Dedifferentiated amniotic fluid mesenchymal stem cell (primary cell): ENCODE measurements at regions not wholly inside any gene's neighbourhood (a gene's known extent, or its start where the extent isn't known, plus 50 kb on each side); places are given as distances from the start of the nearest gene placed in this dataset.
A peak's percentile ranks its signal among the peaks of the same experiment; 100 is the strongest.
"Not testable (repeated sequence)": the region's sequence is repeated elsewhere in the genome, so short reads cannot be mapped to it uniquely, and the experiment has no call there.

Experiments used
- DNase-seq: peaks from one replicate; pipeline ENCODE4 v3.0.0-alpha.2; 2016; ENCODE audit errors: extremely low spot score

DNA sequence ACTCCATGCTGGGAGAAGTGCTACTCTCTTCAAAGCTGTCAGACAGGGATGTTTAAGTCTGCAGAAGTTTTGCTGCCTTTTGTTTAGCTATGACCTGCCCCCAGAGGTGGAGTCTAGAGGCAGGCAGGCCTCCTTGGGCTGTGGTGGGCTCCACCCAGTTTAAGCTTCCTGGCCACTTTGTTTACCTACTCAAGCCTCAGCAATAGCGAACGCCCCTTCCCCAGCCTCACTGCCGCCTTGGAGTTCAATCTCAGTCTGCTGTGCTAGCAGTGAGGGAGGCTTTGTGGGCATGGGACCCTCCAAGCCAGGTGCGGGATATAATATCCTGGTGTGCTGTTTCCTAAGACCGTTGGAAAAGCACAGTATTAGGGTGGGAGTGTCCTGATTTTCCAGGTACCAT, 715.9 kb downstream of the IPMK start:
- not testable (repeated sequence) for DNase-seq

- no peak for DNase-seq
Measured at GRCh38 chr10:57535306-57535705, 732.4 kb downstream of the IPMK start.

DNA sequence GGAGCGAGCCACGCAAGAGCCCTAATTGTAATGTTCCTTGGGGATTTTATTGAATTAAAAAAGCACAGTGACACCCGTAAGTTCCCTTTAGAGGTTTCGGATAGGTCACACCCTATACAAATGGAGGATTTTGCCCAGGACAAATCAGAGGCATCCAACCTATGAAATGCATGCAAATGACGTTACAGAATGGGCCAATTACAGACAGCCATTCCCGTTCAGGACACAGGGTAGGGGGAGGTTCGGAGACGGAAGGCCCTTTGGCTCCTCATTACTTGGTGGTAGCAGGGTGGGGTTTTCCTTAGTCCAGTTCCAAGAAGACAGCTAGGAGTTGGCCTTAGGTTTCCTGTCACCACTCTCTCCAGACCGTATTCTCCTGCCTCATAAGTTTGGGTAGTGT, 754.1 kb downstream of the IPMK start:
- no peak for DNase-seq

GRCh38 chr10:57507788-57508187, 759.9 kb downstream of the IPMK start:
- no peak for DNase-seq

GRCh38 chr10:57506414-57507094, 761.1 kb downstream of the IPMK start:
- no peak for DNase-seq

GRCh38 chr10:57494486-57494885, 773.2 kb downstream of the IPMK start:
- no peak for DNase-seq

GRCh38 chr10:57482259-57482658, 785.4 kb downstream of the IPMK start:
- no peak for DNase-seq

- no peak for DNase-seq
Measured at GRCh38 chr10:57472823-57473619, 794.7 kb downstream of the IPMK start.

DNA sequence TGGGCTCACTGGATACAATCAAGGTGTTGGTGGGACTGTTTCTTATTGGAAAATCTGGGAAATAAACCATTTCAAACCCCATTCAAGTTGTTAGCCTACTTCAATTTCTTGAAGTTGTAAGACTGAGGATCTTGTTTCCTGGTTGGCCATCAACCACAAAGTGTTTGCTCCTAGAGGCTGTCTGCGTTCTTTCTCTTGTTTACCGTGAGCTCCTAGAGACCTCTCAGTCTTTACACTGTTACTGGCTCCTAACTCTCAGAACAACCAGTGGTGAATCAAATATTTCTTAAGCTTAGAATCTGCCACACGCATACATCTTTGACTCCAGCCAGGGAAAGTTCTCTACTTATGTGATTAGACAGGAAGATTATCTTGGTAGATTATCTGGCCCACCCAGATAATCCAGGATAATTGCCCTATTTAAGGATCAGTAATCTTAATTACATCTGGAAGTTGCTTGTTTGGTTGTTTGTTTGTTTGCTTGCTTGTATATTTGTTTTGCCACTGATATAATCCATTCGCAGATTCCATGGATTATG, 798.7 kb downstream of the IPMK start:
- no peak for DNase-seq

DNA sequence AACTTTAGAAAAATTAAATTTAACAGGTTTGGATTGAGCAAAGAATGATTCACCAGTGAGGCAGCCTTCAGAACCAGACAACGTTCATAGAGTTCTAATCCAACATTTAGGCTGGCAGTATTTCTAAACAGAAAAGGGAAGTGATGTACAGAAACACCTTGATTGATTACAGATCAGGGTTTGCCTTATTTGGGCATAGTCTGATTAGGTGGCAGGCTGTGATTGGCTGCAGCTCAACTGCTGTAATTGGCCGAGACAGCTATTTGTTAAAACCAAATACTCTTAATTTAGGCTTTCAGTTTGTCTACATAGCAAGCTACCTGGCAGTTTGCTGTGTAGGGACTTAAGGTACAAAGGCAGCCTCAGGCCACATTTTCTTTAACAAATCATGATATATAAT, 802.5 kb downstream of the IPMK start:
- DNase-seq = no peak

- no peak for DNase-seq
Measured at GRCh38 chr10:57460540-57460939, 807.2 kb downstream of the IPMK start.

DNA sequence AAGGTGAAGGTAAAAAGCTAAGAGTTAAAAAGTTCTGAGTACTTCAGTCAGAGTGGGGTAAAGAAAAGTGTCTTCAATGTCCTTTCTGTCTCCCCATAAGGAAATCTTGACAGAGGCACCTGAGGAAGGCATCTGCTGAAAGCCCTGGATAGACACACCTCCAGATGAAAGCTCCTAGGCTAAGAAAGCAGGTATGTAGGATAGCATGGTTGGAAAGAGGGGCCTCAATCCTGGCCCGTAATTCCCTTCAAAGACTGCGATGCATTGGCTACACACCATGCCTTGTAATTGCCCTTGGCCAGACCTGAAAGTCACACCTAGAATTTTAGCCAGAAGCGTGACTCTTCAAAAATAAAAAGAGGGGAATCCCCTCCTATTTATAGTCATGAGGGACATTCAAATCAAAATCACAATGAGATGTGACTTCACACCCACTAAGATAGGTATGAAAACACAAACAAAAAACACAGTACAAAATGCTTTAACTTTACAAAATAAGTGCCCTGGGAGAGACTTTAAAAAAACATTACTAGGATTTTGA, 809.7 kb downstream of the IPMK start:
- DNase-seq = no peak

DNA sequence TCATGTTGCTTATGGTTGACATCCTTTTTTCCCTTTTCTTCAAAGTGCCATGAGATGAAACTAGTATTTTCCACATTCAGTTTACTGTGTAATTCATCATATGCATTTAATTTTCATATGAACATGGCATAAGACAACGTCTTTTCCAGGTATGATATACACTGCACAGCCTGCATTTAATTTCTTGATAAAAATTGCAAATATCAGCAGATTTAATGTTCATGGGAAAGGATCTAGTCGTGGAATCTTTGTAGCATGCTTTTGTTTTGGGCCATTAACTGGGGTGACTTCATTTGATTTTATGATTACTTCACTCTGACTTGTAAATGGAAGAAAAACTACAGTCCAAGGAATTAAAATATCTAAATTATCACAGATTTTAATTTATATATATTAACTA, 837.3 kb downstream of the IPMK start:
- DNase-seq = no peak

DNA sequence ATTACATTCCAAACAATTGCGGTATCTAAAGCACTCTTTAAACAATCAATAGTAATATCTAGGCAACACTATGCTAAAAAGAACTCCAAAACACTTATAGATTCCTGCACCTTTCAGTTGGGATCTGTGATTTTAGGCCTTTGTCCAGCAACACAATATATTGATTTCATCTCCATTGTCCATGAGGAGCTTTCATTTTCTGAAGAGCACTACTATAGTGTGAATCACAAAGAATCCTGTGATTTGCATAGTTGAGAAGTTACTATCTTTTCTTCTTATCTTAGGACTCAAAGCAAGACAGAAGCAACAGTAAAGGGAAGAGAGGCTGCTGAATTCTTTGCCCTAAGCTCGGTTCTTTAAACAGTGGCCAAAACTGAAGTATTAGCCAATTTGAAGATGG, 846.8 kb downstream of the IPMK start:
- no peak for DNase-seq

DNA sequence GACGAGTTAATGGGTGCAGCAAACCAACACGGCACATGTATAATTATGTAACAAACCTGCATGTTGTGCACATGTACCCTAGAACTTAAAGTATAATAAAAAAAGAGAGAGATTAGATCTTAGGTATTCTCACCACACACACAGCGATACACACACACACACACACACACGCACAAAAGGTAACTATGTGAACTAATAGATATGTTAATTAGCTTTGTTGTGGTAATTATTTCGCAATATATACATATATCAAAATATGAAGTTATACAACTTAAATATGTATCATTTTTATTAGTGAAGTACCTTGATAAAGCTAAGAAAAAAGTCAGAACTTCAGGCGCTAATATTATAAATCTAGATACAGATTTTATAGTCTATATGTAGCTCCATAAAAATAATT, 849.2 kb downstream of the IPMK start:
- DNase-seq = no peak

GRCh38 chr10:57395923-57396322, 871.8 kb downstream of the IPMK start:
- DNase-seq = no peak

- no peak for DNase-seq
Measured at GRCh38 chr10:57367412-57367811, 900.3 kb downstream of the IPMK start.

DNA sequence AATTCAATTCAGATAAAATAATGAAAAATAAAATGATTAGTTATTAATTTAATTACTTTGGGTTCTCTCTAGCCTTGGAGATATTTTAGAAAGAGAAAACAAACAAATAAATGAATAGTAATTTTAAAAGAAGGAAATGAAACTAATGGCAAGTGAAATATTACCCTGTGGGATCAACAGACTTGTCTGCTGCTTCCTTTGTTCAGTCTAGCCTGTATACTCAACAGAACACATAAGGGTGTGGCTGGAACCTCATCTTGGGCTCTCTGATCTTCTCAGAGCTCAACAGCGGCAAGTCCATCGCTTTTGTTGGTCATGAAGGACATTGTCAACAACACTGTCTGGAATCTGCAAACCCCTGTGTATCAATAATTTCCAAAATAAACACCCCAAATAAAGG, 904.9 kb downstream of the IPMK start:
- no peak for DNase-seq

DNA sequence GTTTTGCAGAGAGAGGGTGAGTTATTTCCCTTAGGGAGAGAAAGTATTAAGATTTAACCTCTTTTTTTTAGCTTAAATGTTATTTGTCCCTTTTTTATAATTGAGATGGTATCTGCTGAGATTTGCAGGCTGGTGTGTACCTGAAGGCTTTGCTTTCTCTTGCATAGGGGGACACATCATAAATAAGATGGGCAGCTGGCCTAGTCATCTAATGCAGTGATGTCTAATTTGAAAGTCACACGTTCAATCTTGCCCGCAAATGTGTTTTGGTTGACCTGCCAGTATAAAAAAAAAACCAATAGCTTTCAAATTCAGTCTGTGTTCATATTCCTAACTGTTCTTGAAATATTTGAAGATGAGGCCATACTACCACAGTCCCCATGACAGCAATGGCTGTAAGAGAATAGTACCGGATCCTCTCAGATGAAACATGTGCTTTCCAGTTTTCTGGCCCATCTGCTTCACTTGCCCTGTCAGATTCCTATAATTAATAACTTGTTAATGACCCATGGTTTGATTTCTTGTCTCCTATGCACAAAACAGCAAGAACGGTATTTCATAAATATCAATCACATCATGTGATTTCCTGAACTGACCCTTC, 914.2 kb downstream of the IPMK start:
- DNase-seq = no peak

GRCh38 chr10:57351076-57351475, 916.6 kb downstream of the IPMK start:
- DNase-seq = no peak

DNA sequence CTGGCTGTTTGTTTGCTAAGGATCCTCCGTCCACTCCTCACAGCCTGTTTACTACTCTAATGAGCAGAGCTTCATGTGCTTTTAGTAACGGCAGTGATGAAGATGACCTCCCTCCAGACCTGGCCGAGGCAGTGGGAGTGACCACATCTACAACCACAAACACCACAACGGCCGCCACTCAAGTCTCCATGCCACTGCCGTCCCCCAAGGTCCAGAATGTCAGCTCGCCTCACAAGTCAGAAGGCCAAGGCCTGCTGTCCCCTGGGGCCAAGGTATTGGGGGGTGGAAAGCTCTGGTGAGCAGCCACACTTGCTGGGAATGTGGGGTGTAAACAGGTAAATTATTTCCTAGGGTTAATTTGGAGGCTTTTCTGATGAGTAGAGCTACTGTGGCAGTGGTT, 926.4 kb downstream of the IPMK start:
- no peak for DNase-seq

DNA sequence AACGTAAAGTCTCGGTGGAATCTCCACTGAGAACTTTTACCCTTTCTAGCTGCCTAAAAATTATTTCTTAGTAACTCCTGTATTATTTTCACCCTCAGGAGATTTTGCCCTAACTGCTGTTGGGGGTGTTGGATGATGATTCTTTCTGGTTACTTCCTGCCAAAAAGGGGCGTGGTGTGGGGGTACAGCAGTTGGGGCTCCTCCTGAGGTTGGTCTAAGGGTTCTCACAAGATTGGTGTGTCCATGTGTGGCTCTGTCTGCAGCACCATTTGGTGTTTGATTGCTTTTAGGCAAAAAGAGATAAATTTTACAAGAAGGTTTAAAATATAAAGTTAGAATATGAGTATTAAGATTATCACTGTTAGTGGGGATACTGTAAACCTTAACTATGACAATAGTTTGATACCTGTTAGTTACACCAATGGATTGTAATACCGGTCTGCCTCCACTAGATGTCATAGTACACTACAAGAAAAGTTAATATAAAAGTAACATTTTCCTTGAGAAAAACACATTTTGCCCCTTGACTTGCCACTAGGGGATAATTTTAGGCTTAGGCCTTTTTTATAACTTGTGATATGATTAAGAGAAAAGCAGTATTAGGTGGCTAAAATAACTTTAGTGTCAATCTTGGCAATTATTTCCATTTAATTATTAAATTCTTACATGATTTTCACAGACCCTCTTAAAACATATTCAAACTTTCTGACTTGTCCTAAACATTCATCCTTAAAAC, 928.7 kb downstream of the IPMK start:
- peak; percentile 47 for DNase-seq
